Epithelial cell of esophagus (primary cell): ENCODE measurements at regions not wholly inside any gene's neighbourhood (a gene's known extent, or its start where the extent isn't known, plus 50 kb on each side); places are given as distances from the start of the nearest gene placed in this dataset.
"Not testable (repeated sequence)": the region's sequence is repeated elsewhere in the genome, so short reads cannot be mapped to it uniquely, and the experiment has no call there.

Experiments used
- DNase-seq: peaks from one replicate; pipeline ENCODE4 v3.0.0; 2010; ENCODE audit warnings: low read depth
- H3K4me3 ChIP-seq: 2 replicates; pipeline ENCODE4 v1.5.1; 2011; ENCODE audit warnings: mild to moderate bottlenecking, low read length, control low read depth
- TF ChIP-seq, protein P1 (sequence below): IDR thresholded peaks from 2 replicates; pipeline ENCODE4 v1.5.1; 2011; ENCODE audit warnings: low read depth, mild to moderate bottlenecking, low read length, control low read depth, inconsistent platforms; ENCODE audit not compliant: insufficient read depth; ENCODE audit errors: missing control alignments

DNA sequence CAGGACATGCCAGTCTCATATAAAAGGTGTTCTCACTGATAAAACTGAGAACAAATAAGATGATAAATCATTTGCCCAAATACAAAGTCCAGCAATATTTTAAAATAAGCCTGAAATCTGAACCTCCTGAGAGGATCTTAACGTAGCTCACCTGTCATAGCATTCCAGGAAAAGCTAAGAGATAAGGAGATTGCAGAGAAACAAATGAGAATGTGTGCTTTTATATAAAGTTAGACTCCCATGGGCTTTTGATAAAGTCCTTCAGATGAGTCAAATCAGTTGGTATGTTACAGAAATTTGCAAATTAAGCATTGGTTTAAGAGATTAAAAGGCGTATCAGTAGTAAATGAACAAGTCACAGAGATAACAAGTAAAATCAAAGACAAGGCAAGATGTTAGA lies 452.9 kb upstream of the CHAC2 start:
- no peak overlapping the region for H3K4me3 ChIP-seq
- DNase-seq: no peak
- TF ChIP-seq, protein P1, sequence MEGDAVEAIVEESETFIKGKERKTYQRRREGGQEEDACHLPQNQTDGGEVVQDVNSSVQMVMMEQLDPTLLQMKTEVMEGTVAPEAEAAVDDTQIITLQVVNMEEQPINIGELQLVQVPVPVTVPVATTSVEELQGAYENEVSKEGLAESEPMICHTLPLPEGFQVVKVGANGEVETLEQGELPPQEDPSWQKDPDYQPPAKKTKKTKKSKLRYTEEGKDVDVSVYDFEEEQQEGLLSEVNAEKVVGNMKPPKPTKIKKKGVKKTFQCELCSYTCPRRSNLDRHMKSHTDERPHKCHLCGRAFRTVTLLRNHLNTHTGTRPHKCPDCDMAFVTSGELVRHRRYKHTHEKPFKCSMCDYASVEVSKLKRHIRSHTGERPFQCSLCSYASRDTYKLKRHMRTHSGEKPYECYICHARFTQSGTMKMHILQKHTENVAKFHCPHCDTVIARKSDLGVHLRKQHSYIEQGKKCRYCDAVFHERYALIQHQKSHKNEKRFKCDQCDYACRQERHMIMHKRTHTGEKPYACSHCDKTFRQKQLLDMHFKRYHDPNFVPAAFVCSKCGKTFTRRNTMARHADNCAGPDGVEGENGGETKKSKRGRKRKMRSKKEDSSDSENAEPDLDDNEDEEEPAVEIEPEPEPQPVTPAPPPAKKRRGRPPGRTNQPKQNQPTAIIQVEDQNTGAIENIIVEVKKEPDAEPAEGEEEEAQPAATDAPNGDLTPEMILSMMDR: no peak

DNA sequence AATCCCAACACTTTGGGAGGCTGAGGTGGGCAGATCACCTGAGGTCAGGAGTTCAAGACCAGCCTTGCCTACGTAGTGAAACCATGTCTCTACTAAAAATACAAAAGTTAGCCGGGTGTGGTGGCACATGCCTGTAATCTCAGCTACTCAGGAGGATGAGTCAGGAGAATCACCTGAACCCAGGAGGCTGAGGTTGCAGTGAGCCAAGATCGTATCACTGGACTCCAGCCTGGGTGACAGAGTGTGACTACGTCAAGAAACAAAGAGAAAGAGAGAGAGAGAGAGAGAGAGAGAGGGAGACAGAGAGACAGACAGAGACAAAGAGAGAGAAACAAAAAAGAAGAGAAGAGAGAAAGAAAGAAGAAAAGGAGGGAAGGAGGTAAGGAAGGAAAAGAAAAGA lies 454.0 kb upstream of the CHAC2 start:
- DNase-seq: peak; percentile 94

DNA sequence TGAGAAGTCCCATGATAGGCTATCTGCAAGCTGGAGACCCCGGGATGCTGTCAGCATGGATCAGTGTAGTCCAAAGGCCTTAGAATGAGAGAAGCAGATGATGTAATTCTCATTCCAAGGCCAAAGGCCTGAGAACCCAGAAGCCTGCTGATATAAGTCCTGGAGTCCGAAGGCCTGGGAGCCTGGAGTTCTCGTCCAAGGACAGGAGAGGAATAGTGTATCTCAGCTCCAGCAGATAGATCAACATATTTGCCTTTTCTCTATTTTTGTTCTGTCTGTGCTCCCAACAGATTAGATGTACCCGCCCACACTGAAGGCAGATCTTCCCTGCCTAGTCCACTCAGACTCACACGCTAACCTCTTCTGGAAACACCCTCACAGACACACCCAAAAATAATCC lies 454.9 kb upstream of the CHAC2 start:
- H3K4me3 ChIP-seq: no peak overlapping the region
- peak; percentile 73 for DNase-seq

More for the DNA sequence above, 454.0 kb upstream of the CHAC2 start:
- not testable (repeated sequence) for H3K4me3 ChIP-seq

DNA sequence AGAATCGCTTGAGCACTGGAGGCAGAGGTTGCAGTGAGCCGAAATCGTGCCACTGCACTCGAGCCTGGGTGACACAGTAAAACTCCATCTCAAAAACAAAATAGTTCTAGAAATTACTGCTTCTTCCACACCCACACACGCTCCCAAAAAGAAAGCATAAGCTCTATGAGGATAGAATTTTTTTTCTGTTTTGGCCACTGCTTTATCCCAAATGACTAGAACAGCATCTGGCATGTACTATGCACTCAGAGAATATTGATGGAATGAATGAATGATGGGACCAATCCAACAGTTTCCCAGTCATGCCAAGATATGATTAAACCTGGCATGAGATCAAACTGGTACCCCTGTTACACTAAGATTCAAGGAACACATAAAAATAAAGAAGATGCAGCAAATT lies 455.4 kb upstream of the CHAC2 start:
- no peak for DNase-seq
- H3K4me3 ChIP-seq: no peak overlapping the region
- TF ChIP-seq, protein P1: no peak

More for the DNA sequence above, 454.9 kb upstream of the CHAC2 start:
- TF ChIP-seq, protein P1: no peak

DNA sequence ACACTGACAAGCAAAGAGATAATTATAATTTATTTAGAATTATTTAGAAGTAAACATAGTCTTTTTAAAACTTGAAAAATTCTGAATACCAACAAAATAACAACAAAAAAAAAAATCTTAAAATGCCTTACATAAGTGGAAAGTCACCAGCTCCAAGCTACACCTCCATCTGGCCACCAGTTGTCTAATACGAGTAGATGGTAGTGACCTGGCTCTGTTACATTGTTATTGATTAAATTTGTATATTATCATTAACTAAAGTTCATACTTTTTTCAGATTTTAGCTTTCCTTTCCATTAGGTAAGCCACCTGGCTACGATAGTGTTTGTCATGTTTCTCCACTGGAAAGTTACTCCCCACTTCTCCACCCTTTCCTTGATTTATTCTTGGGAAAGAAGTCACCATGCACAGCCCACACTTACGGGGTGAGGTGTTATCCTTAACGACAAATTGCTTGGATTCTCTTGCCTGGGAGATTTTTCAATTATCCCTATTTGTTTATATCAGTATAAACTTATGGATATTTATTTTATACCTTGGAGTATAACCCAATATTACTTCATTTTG lies 464.5 kb upstream of the CHAC2 start:
- TF ChIP-seq, protein P1: no peak
- DNase-seq: no peak
- H3K4me3 ChIP-seq: no peak overlapping the region

DNA sequence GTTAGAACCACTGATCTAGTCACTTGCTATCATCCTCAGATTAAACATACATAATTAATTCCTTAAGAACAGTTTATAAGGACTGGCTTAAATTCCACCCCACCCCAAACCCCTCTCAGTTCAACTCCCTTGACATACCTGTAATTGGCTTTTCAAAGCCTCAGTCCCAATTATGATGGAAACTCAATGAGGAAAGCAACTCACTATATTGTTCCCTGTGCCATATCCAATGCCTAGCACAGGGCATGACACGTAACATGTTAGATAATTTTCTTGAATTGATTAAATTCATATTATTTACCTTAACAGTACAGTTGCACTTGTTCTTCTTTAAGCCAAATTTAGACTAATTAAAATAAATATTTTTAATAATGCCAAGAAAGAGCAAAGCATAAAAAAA lies 465.1 kb upstream of the CHAC2 start:
- TF ChIP-seq, protein P1: no peak
- no peak overlapping the region for H3K4me3 ChIP-seq
- DNase-seq: no peak

DNA sequence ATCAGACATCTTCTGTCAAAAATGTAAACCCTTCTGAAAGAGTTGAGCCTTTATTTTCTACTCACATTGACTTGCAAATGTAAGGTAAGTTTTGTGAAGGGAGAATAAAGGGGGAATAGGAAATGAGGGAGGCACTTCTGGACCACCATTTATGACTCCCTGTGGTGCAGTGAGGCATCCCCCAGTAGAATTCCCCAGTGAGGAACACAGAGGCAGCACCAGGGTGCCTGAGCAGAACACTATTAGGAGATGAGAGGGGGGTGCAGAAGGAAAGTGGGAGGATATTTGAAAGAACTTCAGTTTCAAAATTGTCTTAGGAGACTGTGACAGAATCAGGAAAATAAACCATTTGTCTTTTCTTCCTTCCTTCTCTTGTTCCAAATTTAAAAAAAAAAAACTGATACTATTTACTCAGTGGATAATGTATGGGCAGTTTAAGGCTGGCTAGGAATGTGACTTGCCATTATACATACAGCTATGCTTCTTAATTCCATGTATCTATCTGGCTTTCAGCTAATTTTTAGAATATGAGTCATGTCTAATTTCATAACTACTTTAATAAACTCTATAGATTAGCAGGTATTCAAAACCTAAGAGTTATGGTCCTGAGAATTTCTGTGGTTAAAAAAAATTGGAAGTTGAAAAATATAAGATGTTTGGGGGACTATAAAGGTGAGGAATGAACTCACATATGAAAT lies 478.1 kb upstream of the CHAC2 start:
- H3K4me3 ChIP-seq: no peak overlapping the region
- TF ChIP-seq, protein P1: no peak
- peak; percentile 42 for DNase-seq
